HG02623 (cell line): ENCODE measurements at regions not wholly inside any gene's neighbourhood (a gene's known extent, or its start where the extent isn't known, plus 50 kb on each side); places are given as distances from the start of the nearest gene placed in this dataset.

Experiments
- ATAC-seq: cut with Tn5 transposase; IDR thresholded peaks from one replicate; pipeline ENCODE4 v1.9.1; 2021; ENCODE audit warnings: moderate library complexity; ENCODE audit not compliant: unreplicated experiment

- no peak for ATAC-seq
Measured at GRCh38 chr3:76171647-76172046, 386.3 kb upstream of the ZNF717 start.

- ATAC-seq: no peak
Measured at GRCh38 chr3:76177610-76178009, 392.3 kb upstream of the ZNF717 start.

GRCh38 chr3:76178412-76178811 is 393.1 kb upstream of the ZNF717 start:
- ATAC-seq: no peak

- no peak for ATAC-seq
Measured at GRCh38 chr3:76181213-76181612, 395.9 kb upstream of the ZNF717 start.

- ATAC-seq: no peak
Measured at GRCh38 chr3:76198086-76198485, 412.7 kb upstream of the ZNF717 start.

GRCh38 chr3:76199382-76199781 is 414.0 kb upstream of the ZNF717 start:
- ATAC-seq: no peak

GRCh38 chr3:76203578-76203977 is 418.2 kb upstream of the ZNF717 start:
- ATAC-seq: no peak

GRCh38 chr3:76206346-76206745 is 421.0 kb upstream of the ZNF717 start:
- no peak for ATAC-seq

- no peak for ATAC-seq
Measured at GRCh38 chr3:76212679-76213078, 427.3 kb upstream of the ZNF717 start.

- no peak for ATAC-seq
Measured at GRCh38 chr3:76222201-76222600, 436.9 kb upstream of the ZNF717 start.

- no peak for ATAC-seq
Measured at GRCh38 chr3:76231258-76231657, 445.9 kb upstream of the ZNF717 start.

- no peak for ATAC-seq
Measured at GRCh38 chr3:76242886-76243753, 457.8 kb upstream of the ZNF717 start.

GRCh38 chr3:76245073-76245472 is 459.7 kb upstream of the ZNF717 start:
- ATAC-seq: no peak

- no peak for ATAC-seq
Measured at GRCh38 chr3:76245622-76246021, 460.3 kb upstream of the ZNF717 start.

- no peak for ATAC-seq
Measured at GRCh38 chr3:76264496-76264895, 479.1 kb upstream of the ZNF717 start.

GRCh38 chr3:76264911-76265310 is 479.6 kb upstream of the ZNF717 start:
- ATAC-seq: no peak

- no peak for ATAC-seq
Measured at GRCh38 chr3:76266511-76266910, 481.2 kb upstream of the ZNF717 start.

GRCh38 chr3:76267851-76268380 is 482.6 kb upstream of the ZNF717 start:
- ATAC-seq: no peak

- no peak for ATAC-seq
Measured at GRCh38 chr3:76293856-76294255, 508.5 kb upstream of the ZNF717 start.

- ATAC-seq: no peak
Measured at GRCh38 chr3:76300746-76301145, 515.4 kb upstream of the ZNF717 start.

GRCh38 chr3:76307556-76307955 is 522.2 kb upstream of the ZNF717 start:
- ATAC-seq: no peak

- no peak for ATAC-seq
Measured at GRCh38 chr3:76308541-76308940, 523.2 kb upstream of the ZNF717 start.

- no peak for ATAC-seq
Measured at GRCh38 chr3:76310089-76310488, 524.7 kb upstream of the ZNF717 start.
